GM12873 (cell line): ENCODE measurements at regions not wholly inside any gene's neighbourhood (a gene's known extent, or its start where the extent isn't known, plus 50 kb on each side); places are given as distances from the start of the nearest gene placed in this dataset.

ENCODE experiments used
- CTCF ChIP-seq: IDR thresholded peaks from 2 replicates; pipeline ENCODE4 v1.5.1; 2012; ENCODE audit warnings: low read depth, mild to moderate bottlenecking, moderate library complexity, low read length, control low read depth; ENCODE audit not compliant: insufficient read depth; ENCODE audit errors: missing control alignments

GRCh38 chr4:123862812-123863211 lies 466.2 kb downstream of the SPRY1 start:
- TF ChIP-seq CTCF = no peak

DNA sequence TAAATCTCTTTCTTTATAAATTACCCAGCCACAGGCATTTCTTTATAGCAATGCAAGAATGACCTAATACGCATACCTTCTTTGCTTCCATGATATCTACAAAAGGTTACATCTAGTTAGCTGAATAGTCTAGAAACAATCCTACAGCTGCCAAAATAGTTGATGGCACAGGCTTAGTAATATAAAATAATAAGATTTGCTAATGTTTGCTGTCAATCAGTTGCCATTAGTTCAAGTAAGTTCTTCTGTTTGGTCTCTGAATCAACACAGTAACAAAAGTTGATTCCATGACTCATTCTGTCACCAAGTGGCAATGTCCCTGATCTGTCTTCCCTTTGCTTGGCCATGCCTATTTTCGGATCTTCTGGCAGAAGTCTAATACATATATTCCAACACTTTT lies 470.2 kb downstream of the SPRY1 start:
- no peak for TF ChIP-seq CTCF

DNA sequence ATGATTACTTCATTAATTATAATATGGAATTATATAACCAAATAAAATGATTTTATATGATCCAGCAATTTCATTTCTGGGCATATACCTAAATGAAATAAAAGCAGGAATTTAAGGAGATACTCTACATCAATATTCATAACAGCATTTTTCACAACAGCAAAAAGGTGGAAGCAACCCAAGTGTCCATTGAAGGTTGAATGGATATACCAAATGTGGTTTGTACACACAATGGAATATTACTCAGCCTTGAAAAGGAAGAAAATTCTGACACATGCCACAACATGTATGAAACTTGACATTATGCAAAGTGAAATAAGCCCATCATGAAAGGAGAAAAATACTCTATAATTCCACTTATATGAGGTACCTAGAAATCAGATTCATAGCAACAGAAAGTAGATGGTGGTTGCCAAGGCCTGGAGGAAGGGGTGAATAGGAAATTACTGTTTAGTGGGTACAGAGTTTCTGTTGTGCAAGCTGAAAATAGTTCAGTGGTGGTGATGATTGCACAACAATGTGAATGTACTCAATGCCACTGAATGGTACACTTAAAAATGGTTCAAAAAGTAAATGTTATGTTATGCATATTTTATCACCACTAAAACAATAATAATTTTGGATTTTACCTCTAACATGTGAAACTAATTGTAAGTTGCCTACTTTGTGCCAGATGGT lies 471.5 kb downstream of the SPRY1 start:
- TF ChIP-seq CTCF = no peak

- TF ChIP-seq CTCF = no peak
Observed at GRCh38 chr4:123869286-123870215, 473.0 kb downstream of the SPRY1 start.

GRCh38 chr4:123870216-123870876 lies 473.8 kb downstream of the SPRY1 start:
- no peak for TF ChIP-seq CTCF

DNA sequence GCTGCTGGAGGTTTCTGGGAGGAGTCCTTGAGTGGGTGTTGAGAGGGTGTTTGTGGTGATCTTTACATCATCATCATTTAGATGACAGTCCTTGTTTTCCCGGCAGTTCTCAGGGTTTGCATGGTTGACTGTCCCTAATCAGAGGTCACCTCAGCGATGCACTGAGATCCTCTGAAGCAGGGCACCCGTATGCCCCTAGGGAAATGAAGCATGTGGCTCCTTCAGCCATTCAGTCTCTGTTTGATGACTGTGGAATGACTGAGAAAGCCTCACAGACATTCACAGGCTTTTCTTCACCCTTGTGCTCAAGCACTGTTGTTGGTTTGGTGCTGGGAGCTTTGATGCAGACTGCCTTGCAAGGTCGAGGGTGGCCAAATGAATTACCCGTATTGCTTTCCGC lies 474.7 kb downstream of the SPRY1 start:
- TF ChIP-seq CTCF = no peak

GRCh38 chr4:123874063-123874462 lies 477.5 kb downstream of the SPRY1 start:
- no peak for TF ChIP-seq CTCF
